ENCODE measurements at regions not wholly inside any gene's neighbourhood (a gene's known extent, or its start where the extent isn't known, plus 50 kb on each side); places are given as distances from the start of the nearest gene placed in this dataset.

- ChIA-PET POLR2A (no interaction called here), CTCF (ENCODE audit: low intra/inter-chr PET ratio, low total read pairs) (no interaction called here)
- BruUV-seq (replicated peaks): no TSS peak
- peaks cover 0 to 8% of the 10 kb centered on the region in 2 experiments; a peak in 1 of 5 replicates for H3K27me3 ChIP-seq (ENCODE audit: control insufficient read depth in 1 of 2, insufficient read depth in 2 of 2, low read length in 2 of 2)
- no peak overlapping the region for H2AFZ ChIP-seq (ENCODE audit: low read length)
- no peak overlapping the region for H3K27ac ChIP-seq (ENCODE audit: extremely low read length, insufficient read depth, low read length)
- H4K20me1 ChIP-seq (ENCODE audit: insufficient read depth, low read length): no peaks in the 10 kb centered on the region
- no peak overlapping the region for H3K9ac ChIP-seq (ENCODE audit: insufficient read depth, low read depth, low read length)
- no peak overlapping the region for H3K4me2 ChIP-seq (ENCODE audit: low read depth, low read length)
- intact Hi-C loops (cut with micrococcal nuclease; ENCODE audit: unreplicated experiment): no loop called here
- H3K79me2 ChIP-seq (ENCODE audit: insufficient read depth, low read length): no peaks in the 10 kb centered on the region
- in situ Hi-C loops (cut with HindIII; ENCODE audit: extremely low pct_ligation_motif_present, low pct_unique_long_range_greater_than_20kb): no loop called here
- H3K4me1 ChIP-seq (ENCODE audit: insufficient read depth, low read length): no peaks in the 10 kb centered on the region
- H3K36me3 ChIP-seq (replicated peaks in 1 of 2; ENCODE audit: control insufficient read depth in 1 of 2, insufficient read depth in 2 of 2, low read length in 2 of 2): no peaks in the 10 kb centered on the region
- no peak for TF ChIP-seq DZIP1 (CRISPR knock-in tag; IDR thresholded peaks at IDR 0.05)
- no peak for TF ChIP-seq ZSCAN9 (CRISPR knock-in tag; IDR thresholded peaks at IDR 0.05; ENCODE audit: borderline replicate concordance)
- TF ChIP-seq ARNT2 (CRISPR knock-in tag; IDR thresholded peaks at IDR 0.05; ENCODE audit: low read depth): no peak
- no peak for TF ChIP-seq SIX1 (CRISPR knock-in tag; IDR thresholded peaks at IDR 0.05; ENCODE audit: borderline replicate concordance)
- TF ChIP-seq RAD51 (IDR thresholded peaks at IDR 0.05; ENCODE audit: borderline replicate concordance): no peak
- no peak overlapping the region for H3K4me3 ChIP-seq (replicated peaks in 1 of 3; ENCODE audit: insufficient read depth in 1 of 3, low read depth in 2 of 3, low read length in 3 of 3)
- ATAC-seq: no peak
- no peak for FAIRE-seq
- DNase-seq (ENCODE audit: low spot score): no peak
- no peaks in the 10 kb centered on the region for H3K9me3 ChIP-seq (ENCODE audit: low read length)
- 5% methylated on average over 6 of the region's 6 CpGs for WGBS (ENCODE audit: low lambda C conversion rate)
Observed at GRCh38 chr16:6280055-6280454, 1052.6 kb upstream of the RBFOX1 start.

GRCh38 chr16:6279286-6279685 is 1053.4 kb upstream of the RBFOX1 start:
- in situ Hi-C loops (cut with HindIII; ENCODE audit: extremely low pct_ligation_motif_present, low pct_unique_long_range_greater_than_20kb): no loop called here
- H3K36me3 ChIP-seq (replicated peaks in 1 of 2; ENCODE audit: control insufficient read depth in 1 of 2, insufficient read depth in 2 of 2, low read length in 2 of 2): no peaks in the 10 kb centered on the region
- FAIRE-seq: no peak
- no peak for ATAC-seq
- no peak overlapping the region for H3K4me2 ChIP-seq (ENCODE audit: low read depth, low read length)
- intact Hi-C loops (cut with micrococcal nuclease; ENCODE audit: unreplicated experiment): no loop called here
- 4% methylated on average over 3 of the region's 3 CpGs for WGBS (ENCODE audit: low lambda C conversion rate)
- no peaks in the 10 kb centered on the region for H4K20me1 ChIP-seq (ENCODE audit: insufficient read depth, low read length)
- H3K4me3 ChIP-seq (replicated peaks in 1 of 3; ENCODE audit: insufficient read depth in 1 of 3, low read depth in 2 of 3, low read length in 3 of 3): no peak overlapping the region
- ChIA-PET CTCF (ENCODE audit: low intra/inter-chr PET ratio, low total read pairs) (no interaction called here), POLR2A (no interaction called here)
- no TSS peak for BruUV-seq (replicated peaks)
- H3K27ac ChIP-seq (ENCODE audit: extremely low read length, insufficient read depth, low read length): no peak overlapping the region
- H3K9ac ChIP-seq (ENCODE audit: insufficient read depth, low read depth, low read length): no peak overlapping the region
- no peak overlapping the region for H2AFZ ChIP-seq (ENCODE audit: low read length)
- H3K27me3 ChIP-seq (ENCODE audit: control insufficient read depth in 1 of 2, insufficient read depth in 2 of 2, low read length in 2 of 2): peaks cover 0 to 8% of the 10 kb centered on the region in 2 experiments; a peak in 1 of 5 replicates
- no peaks in the 10 kb centered on the region for H3K4me1 ChIP-seq (ENCODE audit: insufficient read depth, low read length)
- DNase-seq (ENCODE audit: low spot score): no peak
- no peaks in the 10 kb centered on the region for H3K79me2 ChIP-seq (ENCODE audit: insufficient read depth, low read length)
- H3K9me3 ChIP-seq (ENCODE audit: low read length): no peaks in the 10 kb centered on the region
- TF ChIP-seq LBX2 (CRISPR knock-in tag; IDR thresholded peaks at IDR 0.05; ENCODE audit: borderline replicate concordance) (no peak), KMT2B (CRISPR knock-in tag; IDR thresholded peaks at IDR 0.05) (no peak), ISX (CRISPR knock-in tag; conservative IDR thresholded peaks at IDR 0.05) (no peak), NAIF1 (CRISPR knock-in tag; IDR thresholded peaks at IDR 0.05; ENCODE audit: borderline replicate concordance) (no peak), TP53 (CRISPR knock-in tag; conservative IDR thresholded peaks at IDR 0.05) (no peak), ZSCAN31 (CRISPR knock-in tag; IDR thresholded peaks at IDR 0.05; ENCODE audit: low read depth) (no peak), ZMYM2 (CRISPR knock-in tag; IDR thresholded peaks at IDR 0.05) (no peak), ZBTB34 (CRISPR knock-in tag; IDR thresholded peaks at IDR 0.05) (no peak)
- TF ChIP-seq, protein P1, sequence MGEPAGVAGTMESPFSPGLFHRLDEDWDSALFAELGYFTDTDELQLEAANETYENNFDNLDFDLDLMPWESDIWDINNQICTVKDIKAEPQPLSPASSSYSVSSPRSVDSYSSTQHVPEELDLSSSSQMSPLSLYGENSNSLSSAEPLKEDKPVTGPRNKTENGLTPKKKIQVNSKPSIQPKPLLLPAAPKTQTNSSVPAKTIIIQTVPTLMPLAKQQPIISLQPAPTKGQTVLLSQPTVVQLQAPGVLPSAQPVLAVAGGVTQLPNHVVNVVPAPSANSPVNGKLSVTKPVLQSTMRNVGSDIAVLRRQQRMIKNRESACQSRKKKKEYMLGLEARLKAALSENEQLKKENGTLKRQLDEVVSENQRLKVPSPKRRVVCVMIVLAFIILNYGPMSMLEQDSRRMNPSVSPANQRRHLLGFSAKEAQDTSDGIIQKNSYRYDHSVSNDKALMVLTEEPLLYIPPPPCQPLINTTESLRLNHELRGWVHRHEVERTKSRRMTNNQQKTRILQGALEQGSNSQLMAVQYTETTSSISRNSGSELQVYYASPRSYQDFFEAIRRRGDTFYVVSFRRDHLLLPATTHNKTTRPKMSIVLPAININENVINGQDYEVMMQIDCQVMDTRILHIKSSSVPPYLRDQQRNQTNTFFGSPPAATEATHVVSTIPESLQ (CRISPR knock-in tag; conservative IDR thresholded peaks at IDR 0.05): no peak

Measured in HepG2 (cell line).